ENCODE measurements at regions not wholly inside any gene's neighbourhood (a gene's known extent, or its start where the extent isn't known, plus 50 kb on each side); places are given as distances from the start of the nearest gene placed in this dataset.

- no peaks in the 10 kb centered on the region for H3K9me3 ChIP-seq (ENCODE audit: control insufficient read depth, low read length, poor library complexity, severe bottlenecking)
- ATAC-seq (no peak), DNase-seq (no peak)
- Mint-ChIP-seq H3K27ac (no peak overlapping the region), H3K4me3 (no peak overlapping the region), H3K27me3 (peaks cover 6% of the 10 kb centered on the region), H3K4me1 (no peaks in the 10 kb centered on the region), H3K36me3 (ENCODE audit: low read depth) (no peaks in the 10 kb centered on the region)
These were observed 393.4 kb downstream of the RAPGEF2 start for GRCh38 chr4:159496248-159496647.

- H3K36me3 Mint-ChIP-seq (ENCODE audit: low read depth) = no peaks in the 10 kb centered on the region
- no peak overlapping the region for H3K4me3 Mint-ChIP-seq
- ATAC-seq (no peak), DNase-seq (no peak)
- H3K27me3 Mint-ChIP-seq = peaks cover 6% of the 10 kb centered on the region
- no peaks in the 10 kb centered on the region for H3K9me3 ChIP-seq (ENCODE audit: control insufficient read depth, low read length, poor library complexity, severe bottlenecking)
- no peak overlapping the region for H3K27ac Mint-ChIP-seq
- H3K4me1 Mint-ChIP-seq = no peaks in the 10 kb centered on the region
These were observed 395.1 kb downstream of the RAPGEF2 start for GRCh38 chr4:159497936-159498335.

DNA sequence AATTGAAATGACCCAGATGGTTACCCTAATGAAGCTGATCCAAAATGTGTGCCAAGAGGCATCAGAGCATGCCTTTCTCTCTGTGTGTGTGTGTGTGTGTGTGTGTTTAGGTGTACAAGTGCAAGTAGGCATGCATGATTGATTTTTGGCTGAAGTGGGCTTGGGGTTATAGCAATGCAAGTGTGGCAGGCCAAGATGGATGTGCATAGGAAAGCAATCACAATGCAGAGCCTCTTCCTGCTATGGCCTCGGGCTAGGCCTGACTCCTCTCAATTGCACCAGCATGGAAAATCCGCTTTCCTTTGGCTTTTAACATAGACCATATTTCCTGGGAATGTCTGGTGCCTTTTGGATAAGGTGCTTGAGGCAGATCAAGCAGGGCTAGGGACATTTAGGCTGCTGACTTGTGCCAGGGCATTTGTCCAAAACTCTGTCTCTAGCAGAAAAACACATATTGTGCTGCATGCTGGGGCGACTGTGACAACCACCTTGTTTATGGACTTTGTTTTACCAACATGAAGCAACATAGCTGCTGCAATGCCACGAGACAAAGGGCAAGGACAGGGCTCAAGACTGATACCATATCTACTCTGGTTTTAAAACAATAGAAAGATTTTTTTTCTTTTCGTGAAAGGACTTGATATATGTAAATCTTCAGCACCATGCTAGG, 395.7 kb downstream of the RAPGEF2 start:
- no peak overlapping the region for H3K4me3 Mint-ChIP-seq
- no peaks in the 10 kb centered on the region for H3K36me3 Mint-ChIP-seq (ENCODE audit: low read depth)
- H3K4me1 Mint-ChIP-seq = no peaks in the 10 kb centered on the region
- peaks cover 6% of the 10 kb centered on the region for H3K27me3 Mint-ChIP-seq
- ATAC-seq (no peak), DNase-seq (no peak)
- no peak overlapping the region for H3K27ac Mint-ChIP-seq
- no peaks in the 10 kb centered on the region for H3K9me3 ChIP-seq (ENCODE audit: control insufficient read depth, low read length, poor library complexity, severe bottlenecking)

- Mint-ChIP-seq H3K36me3 (ENCODE audit: low read depth) (no peaks in the 10 kb centered on the region), H3K27ac (no peak overlapping the region), H3K27me3 (peaks cover 26% of the 10 kb centered on the region), H3K4me1 (no peaks in the 10 kb centered on the region), H3K4me3 (no peak overlapping the region)
- DNase-seq = no peak
- ATAC-seq = no peak
- H3K9me3 ChIP-seq (ENCODE audit: control insufficient read depth, low read length, poor library complexity, severe bottlenecking) = no peaks in the 10 kb centered on the region
These were observed 398.0 kb downstream of the RAPGEF2 start for GRCh38 chr4:159500861-159501260.

GRCh38 chr4:159503236-159504008, 400.5 kb downstream of the RAPGEF2 start:
- no peak overlapping the region for H3K4me3 Mint-ChIP-seq
- H3K27ac Mint-ChIP-seq = no peak overlapping the region
- no peak for DNase-seq
- no peak for ATAC-seq
- no peaks in the 10 kb centered on the region for H3K36me3 Mint-ChIP-seq (ENCODE audit: low read depth)
- peaks cover 49% of the 10 kb centered on the region for H3K27me3 Mint-ChIP-seq
- no peaks in the 10 kb centered on the region for H3K4me1 Mint-ChIP-seq
- no peaks in the 10 kb centered on the region for H3K9me3 ChIP-seq (ENCODE audit: control insufficient read depth, low read length, poor library complexity, severe bottlenecking)

GRCh38 chr4:159504684-159505083, 401.8 kb downstream of the RAPGEF2 start:
- Mint-ChIP-seq H3K36me3 (ENCODE audit: low read depth) (no peaks in the 10 kb centered on the region), H3K4me1 (no peaks in the 10 kb centered on the region), H3K27me3 (peaks cover 46% of the 10 kb centered on the region), H3K4me3 (no peak overlapping the region), H3K27ac (no peak overlapping the region)
- ATAC-seq = no peak
- no peak for DNase-seq
- H3K9me3 ChIP-seq (ENCODE audit: control insufficient read depth, low read length, poor library complexity, severe bottlenecking) = no peaks in the 10 kb centered on the region

GRCh38 chr4:159505266-159505975, 402.5 kb downstream of the RAPGEF2 start:
- Mint-ChIP-seq H3K4me1 (no peaks in the 10 kb centered on the region), H3K36me3 (ENCODE audit: low read depth) (no peaks in the 10 kb centered on the region), H3K27ac (no peak overlapping the region), H3K4me3 (no peak overlapping the region), H3K27me3 (peaks cover 43% of the 10 kb centered on the region)
- no peaks in the 10 kb centered on the region for H3K9me3 ChIP-seq (ENCODE audit: control insufficient read depth, low read length, poor library complexity, severe bottlenecking)
- no peak for ATAC-seq
- no peak for DNase-seq

GRCh38 chr4:159506801-159507517, 404.1 kb downstream of the RAPGEF2 start:
- Mint-ChIP-seq H3K36me3 (ENCODE audit: low read depth) (no peaks in the 10 kb centered on the region), H3K27ac (no peak overlapping the region), H3K4me3 (no peak overlapping the region), H3K4me1 (no peaks in the 10 kb centered on the region), H3K27me3 (peaks cover 43% of the 10 kb centered on the region)
- no peaks in the 10 kb centered on the region for H3K9me3 ChIP-seq (ENCODE audit: control insufficient read depth, low read length, poor library complexity, severe bottlenecking)
- no peak for ATAC-seq
- DNase-seq = no peak

GRCh38 chr4:159508917-159509500, 406.1 kb downstream of the RAPGEF2 start:
- H3K4me1 Mint-ChIP-seq = no peaks in the 10 kb centered on the region
- H3K9me3 ChIP-seq (ENCODE audit: control insufficient read depth, low read length, poor library complexity, severe bottlenecking) = no peaks in the 10 kb centered on the region
- ATAC-seq = no peak

DNA sequence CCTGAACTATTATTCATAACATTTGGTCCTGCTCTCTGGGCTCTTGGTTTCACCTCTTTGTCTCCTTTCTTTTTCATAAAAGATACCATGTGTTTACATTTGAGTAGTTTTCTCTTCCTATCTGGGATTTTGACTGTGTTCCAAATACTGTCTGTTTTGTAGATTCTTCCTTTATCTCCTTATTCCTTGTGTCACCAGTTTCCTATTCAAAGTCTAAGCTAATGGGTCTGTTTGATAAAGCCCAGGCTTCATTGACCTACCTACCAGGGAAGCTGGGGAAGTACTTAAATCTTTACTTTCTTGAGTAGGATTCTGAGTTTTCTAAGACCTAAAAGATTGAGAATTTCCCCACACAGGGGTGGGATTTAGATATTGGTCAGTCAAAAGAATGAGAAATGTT, 409.5 kb downstream of the RAPGEF2 start:
- no peaks in the 10 kb centered on the region for H3K36me3 Mint-ChIP-seq (ENCODE audit: low read depth)
- no peak overlapping the region for H3K27ac Mint-ChIP-seq
- peaks cover 8% of the 10 kb centered on the region for H3K27me3 Mint-ChIP-seq
- no peak overlapping the region for H3K4me3 Mint-ChIP-seq
- no peaks in the 10 kb centered on the region for H3K4me1 Mint-ChIP-seq
- H3K9me3 ChIP-seq (ENCODE audit: control insufficient read depth, low read length, poor library complexity, severe bottlenecking) = no peaks in the 10 kb centered on the region
- no peak for ATAC-seq
- no peak for DNase-seq

More at GRCh38 chr4:159508917-159509500, 406.1 kb downstream of the RAPGEF2 start:
- Mint-ChIP-seq H3K27ac (no peak overlapping the region), H3K36me3 (ENCODE audit: low read depth) (no peaks in the 10 kb centered on the region), H3K27me3 (peaks cover 40% of the 10 kb centered on the region), H3K4me3 (no peak overlapping the region)
- DNase-seq = no peak

GRCh38 chr4:159515314-159516025, 412.6 kb downstream of the RAPGEF2 start:
- no peak for ATAC-seq

DNA sequence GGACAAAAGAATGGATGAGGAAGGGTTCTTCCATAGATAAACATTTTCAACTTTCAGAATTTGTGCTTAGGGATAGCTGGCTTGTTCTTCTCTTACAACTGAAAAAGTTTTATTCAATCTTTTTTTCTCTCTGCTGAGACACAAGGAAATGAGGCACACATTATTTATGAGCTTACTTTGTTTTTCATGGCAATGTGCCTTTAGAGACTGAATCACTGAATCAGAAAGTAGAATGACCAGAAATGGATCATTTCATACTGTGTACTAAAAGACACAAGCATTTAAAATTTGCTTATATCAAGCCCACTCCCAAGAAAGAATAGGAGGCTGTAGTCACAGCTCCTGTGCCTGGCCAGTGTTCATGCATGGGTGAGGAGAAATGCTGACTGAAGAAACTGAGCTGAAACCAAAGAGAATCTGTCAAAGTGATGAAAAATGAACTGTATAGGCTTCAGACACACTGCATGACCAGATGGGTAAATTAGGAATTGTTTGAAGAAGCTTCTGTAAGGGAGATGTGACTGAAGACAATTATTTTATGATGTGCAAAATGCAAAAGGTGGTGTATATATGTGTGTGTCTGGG, 413.8 kb downstream of the RAPGEF2 start:
- DNase-seq (no peak), ATAC-seq (no peak)
- H3K4me1 Mint-ChIP-seq = no peaks in the 10 kb centered on the region
- H3K36me3 Mint-ChIP-seq (ENCODE audit: low read depth) = no peaks in the 10 kb centered on the region
- H3K9me3 ChIP-seq (ENCODE audit: control insufficient read depth, low read length, poor library complexity, severe bottlenecking) = no peaks in the 10 kb centered on the region
- H3K27ac Mint-ChIP-seq = no peak overlapping the region
- no peak overlapping the region for H3K4me3 Mint-ChIP-seq
- H3K27me3 Mint-ChIP-seq = no peaks in the 10 kb centered on the region

More at GRCh38 chr4:159515314-159516025, 412.6 kb downstream of the RAPGEF2 start:
- H3K36me3 Mint-ChIP-seq (ENCODE audit: low read depth) = no peaks in the 10 kb centered on the region
- H3K4me1 Mint-ChIP-seq = no peaks in the 10 kb centered on the region
- H3K9me3 ChIP-seq (ENCODE audit: control insufficient read depth, low read length, poor library complexity, severe bottlenecking) = no peaks in the 10 kb centered on the region
- no peak for DNase-seq
- H3K4me3 Mint-ChIP-seq = no peak overlapping the region
- no peaks in the 10 kb centered on the region for H3K27me3 Mint-ChIP-seq
- no peak overlapping the region for H3K27ac Mint-ChIP-seq
